ENCODE measurements at regions not wholly inside any gene's neighbourhood (a gene's known extent, or its start where the extent isn't known, plus 50 kb on each side); places are given as distances from the start of the nearest gene placed in this dataset.
"Not testable (repeated sequence)": the region's sequence is repeated elsewhere in the genome, so short reads cannot be mapped to it uniquely, and the experiment has no call there.

- no peak for DNase-seq (ENCODE audit: low spot score)
These were observed 143.7 kb upstream of the ZNF385D start for GRCh38 chr3:21894459-21895340.

GRCh38 chr3:21898316-21898715, 147.3 kb upstream of the ZNF385D start:
- DNase-seq (ENCODE audit: low spot score) = no peak

DNA sequence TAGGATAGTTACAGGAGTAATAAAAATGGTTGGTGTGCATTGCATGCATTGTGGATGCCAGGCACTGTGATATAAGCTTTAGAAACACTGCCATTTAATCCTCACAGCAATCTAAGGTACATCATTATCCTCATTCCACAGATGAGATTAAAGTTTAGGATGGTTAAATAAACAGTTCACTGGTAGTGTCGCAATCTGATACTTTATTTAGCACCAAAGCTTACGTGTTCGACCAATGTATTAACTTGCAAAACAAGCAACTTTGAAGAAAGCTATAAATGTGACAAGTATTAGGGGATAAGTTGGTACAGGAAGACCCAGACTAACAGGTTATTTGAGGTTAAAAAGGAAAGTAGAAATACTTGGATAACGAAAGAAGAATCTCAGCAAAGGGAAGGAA, 150.5 kb upstream of the ZNF385D start:
- no peak for DNase-seq (ENCODE audit: low spot score)

DNA sequence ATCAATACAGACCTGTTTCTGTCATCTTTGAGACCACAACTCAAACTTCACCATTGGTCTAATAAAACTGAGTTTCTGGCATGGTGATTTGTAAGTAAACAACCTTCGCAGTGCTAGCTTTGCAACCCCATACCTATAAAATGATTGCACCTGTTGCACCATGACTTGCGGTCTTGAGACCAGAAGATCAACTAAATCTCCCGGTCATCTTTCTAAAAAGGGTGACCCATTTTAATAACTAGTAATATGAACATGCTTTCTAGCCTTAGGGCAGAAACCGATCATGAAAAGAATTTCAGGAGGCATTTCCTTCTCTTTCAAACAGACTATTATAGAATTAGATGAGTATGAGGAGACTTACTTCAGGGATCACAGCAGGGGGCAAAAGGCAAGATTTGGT, 151.9 kb upstream of the ZNF385D start:
- no peak for DNase-seq (ENCODE audit: low spot score)

- DNase-seq (ENCODE audit: low spot score) = no peak
These were observed 158.1 kb upstream of the ZNF385D start for GRCh38 chr3:21909096-21909495.

- no peak for DNase-seq (ENCODE audit: low spot score)
These were observed 161.7 kb upstream of the ZNF385D start for GRCh38 chr3:21912711-21913110.

DNA sequence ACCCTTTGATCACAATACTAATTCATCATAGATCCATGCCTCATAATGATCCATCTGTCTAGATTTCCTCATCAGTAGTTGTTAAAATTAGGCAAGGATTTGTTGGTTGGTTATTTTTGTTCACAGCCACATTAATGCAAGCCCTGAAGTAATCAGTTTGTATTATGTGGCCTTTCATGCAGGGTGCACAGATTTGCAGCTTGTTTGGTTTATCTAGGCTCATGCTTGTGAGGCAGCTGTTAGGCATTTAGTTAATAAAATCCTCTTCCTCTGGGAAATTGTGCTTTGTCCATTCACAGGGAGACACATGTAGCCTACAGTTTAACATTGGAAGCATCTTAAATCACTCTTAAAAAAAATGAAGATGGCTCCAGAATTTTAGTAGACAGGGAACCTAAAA, 162.8 kb upstream of the ZNF385D start:
- DNase-seq (ENCODE audit: low spot score) = no peak

- no peak for DNase-seq (ENCODE audit: low spot score)
These were observed 163.4 kb upstream of the ZNF385D start for GRCh38 chr3:21914451-21914850.

DNA sequence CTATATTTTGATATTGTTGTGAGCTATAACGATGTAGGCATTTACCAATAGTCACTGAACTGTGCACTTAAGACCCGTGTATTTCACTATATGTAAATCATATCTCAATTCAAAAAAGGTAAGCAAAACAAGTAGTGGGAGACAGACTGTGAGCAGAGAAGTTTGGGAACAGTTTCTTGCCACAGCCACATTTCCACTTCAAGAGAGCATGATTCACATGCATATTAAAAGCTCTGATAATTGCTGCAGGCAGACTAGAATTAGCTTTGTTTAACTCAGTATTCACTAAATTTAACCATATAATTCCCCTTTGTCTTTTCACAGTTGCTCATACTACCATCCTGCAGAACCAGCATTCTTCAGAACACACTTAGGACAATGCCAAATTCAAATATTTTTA, 168.4 kb upstream of the ZNF385D start:
- no peak for DNase-seq (ENCODE audit: low spot score)

GRCh38 chr3:21920421-21920861, 169.4 kb upstream of the ZNF385D start:
- DNase-seq (ENCODE audit: low spot score) = no peak

GRCh38 chr3:21923156-21923555, 172.1 kb upstream of the ZNF385D start:
- not testable (repeated sequence) for DNase-seq (ENCODE audit: low spot score)

DNA sequence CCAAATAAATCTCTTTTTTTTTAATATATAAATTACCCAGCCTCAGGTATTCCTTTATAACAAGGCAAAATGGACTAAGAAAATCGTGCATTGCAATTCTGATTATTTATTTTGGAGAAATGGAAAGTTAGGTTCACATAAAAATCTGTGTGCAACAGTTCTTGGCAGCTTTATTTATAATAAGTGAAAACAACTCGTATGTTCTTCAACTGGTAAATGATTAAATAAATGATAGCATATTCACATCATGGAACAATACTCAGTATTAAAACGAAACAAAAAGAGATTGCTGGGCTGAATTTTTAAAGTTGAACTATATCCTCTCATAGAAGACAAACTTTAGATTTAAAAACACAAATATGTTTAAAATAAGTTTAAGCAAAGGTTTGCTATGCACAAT, 176.3 kb upstream of the ZNF385D start:
- no peak for DNase-seq (ENCODE audit: low spot score)

GRCh38 chr3:21934591-21934990, 183.6 kb upstream of the ZNF385D start:
- no peak for DNase-seq (ENCODE audit: low spot score)

DNA sequence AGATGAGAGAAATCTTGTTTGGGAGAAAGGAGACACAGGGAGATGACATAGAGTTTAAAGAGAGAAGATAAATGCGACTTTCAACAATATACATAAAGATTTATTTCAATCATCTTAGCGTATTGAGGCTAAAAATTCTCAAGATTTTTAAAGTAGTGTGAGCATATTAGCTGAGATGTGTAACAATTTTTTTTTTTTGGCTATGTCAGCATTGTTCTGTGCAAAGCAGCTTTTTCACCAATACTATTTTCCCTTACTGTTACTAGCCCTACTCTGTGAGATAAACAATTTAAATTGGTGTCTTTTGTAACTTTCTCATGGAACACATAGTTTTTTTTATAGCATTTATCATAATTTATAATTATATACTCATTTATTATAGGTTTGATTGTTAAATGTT, 185.2 kb upstream of the ZNF385D start:
- no peak for DNase-seq (ENCODE audit: low spot score)

GRCh38 chr3:21938267-21938681, 187.3 kb upstream of the ZNF385D start:
- no peak for DNase-seq (ENCODE audit: low spot score)

GRCh38 chr3:21942328-21942727, 191.3 kb upstream of the ZNF385D start:
- no peak for DNase-seq (ENCODE audit: low spot score)

GRCh38 chr3:21944251-21944650, 193.2 kb upstream of the ZNF385D start:
- DNase-seq (ENCODE audit: low spot score) = no peak

GRCh38 chr3:21952856-21953255, 201.8 kb upstream of the ZNF385D start:
- DNase-seq (ENCODE audit: low spot score) = no peak

DNA sequence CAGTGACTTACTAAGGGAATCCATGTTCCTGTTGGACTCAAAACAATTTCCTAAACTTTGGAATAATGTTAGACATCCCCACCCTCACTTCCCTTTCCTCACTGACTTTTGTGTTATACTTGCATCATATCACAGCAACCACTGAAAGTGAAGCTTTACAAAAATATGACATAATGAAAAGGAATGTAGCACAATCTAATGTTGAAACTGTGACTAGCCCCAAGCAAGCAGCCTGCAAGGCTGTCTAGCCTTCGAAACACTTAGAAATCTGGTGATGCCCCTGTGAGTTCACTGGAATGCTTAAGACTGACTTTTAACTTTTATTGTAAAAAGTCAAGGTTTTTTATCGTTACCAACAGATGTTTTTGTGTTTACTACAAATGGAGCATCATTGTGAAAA, 203.7 kb upstream of the ZNF385D start:
- DNase-seq (ENCODE audit: low spot score) = no peak

- no peak for DNase-seq (ENCODE audit: low spot score)
These were observed 204.4 kb upstream of the ZNF385D start for GRCh38 chr3:21955406-21955805.

GRCh38 chr3:21960033-21960432, 209.0 kb upstream of the ZNF385D start:
- no peak for DNase-seq (ENCODE audit: low spot score)

GRCh38 chr3:21962456-21962855, 211.4 kb upstream of the ZNF385D start:
- no peak for DNase-seq (ENCODE audit: low spot score)

DNA sequence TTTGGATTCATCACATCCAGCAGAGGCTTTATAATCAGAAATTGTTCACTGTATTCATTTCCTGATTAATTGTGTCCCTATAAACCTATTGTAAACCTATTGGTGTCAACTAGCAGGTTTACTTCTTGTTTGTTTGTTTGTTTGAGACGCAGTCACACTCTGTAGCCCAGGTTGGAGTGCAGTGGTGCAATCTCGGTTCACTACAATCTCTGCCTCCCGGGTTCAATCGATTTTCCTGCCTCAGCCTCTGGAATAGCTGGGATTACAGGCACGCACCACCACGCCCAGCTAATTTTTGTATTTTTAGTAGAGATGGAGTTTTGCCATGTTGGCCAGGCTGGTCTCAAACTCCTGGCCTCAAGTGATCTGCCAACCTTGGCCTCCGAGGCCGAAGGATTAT, 215.4 kb upstream of the ZNF385D start:
- not testable (repeated sequence) for DNase-seq (ENCODE audit: low spot score)

DNA sequence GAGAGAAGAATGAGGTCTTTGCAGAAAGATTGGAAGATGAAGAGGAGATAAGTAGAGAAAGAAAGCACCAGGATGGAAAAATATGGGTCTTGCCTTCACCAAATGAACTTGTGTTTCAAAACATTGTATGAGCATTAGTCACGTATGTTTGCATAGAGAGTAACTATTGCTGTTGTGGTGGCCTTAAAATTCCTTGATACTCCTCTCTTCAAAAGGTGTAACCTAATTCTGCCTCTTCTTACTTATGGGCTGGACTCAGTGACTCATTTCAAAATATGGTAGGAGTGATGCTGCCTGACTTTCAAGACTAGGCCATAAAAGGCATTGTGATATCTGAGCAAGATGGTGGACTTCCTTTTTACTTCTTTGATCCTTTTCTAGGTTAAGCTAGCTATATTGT, 228.7 kb upstream of the ZNF385D start:
- peak; percentile 27 for DNase-seq (ENCODE audit: low spot score)
